ELF-1 (cell line): ENCODE measurements at regions not wholly inside any gene's neighbourhood (a gene's known extent, or its start where the extent isn't known, plus 50 kb on each side); places are given as distances from the start of the nearest gene placed in this dataset.

ENCODE experiments used
- DNase-seq: peaks from one replicate; pipeline ENCODE4 v3.0.0-alpha.2; 2016; ENCODE audit warnings: low read depth, low spot score

GRCh38 chr7:132072873-132073272 is 503.4 kb downstream of the PLXNA4 start:
- no peak for DNase-seq

- DNase-seq, result no peak
Observed at GRCh38 chr7:132072165-132072564, 504.1 kb downstream of the PLXNA4 start.

GRCh38 chr7:132069306-132069705 is 507.0 kb downstream of the PLXNA4 start:
- no peak for DNase-seq

- peak; percentile 35 for DNase-seq
Observed at GRCh38 chr7:132066761-132067171, 509.5 kb downstream of the PLXNA4 start.

GRCh38 chr7:132065989-132066603 is 509.7 kb upstream of the PODXL start:
- no peak for DNase-seq

GRCh38 chr7:132065193-132065988 is 509.0 kb upstream of the PODXL start:
- DNase-seq, result peak; percentile 45

- no peak for DNase-seq
Observed at GRCh38 chr7:132063800-132064199, 507.4 kb upstream of the PODXL start.

- no peak for DNase-seq
Observed at GRCh38 chr7:132061937-132062336, 505.5 kb upstream of the PODXL start.

GRCh38 chr7:132059141-132059540 is 502.7 kb upstream of the PODXL start:
- DNase-seq, result no peak

- no peak for DNase-seq
Observed at GRCh38 chr7:132055336-132056120, 499.1 kb upstream of the PODXL start.

GRCh38 chr7:132053871-132054270 is 497.4 kb upstream of the PODXL start:
- DNase-seq, result no peak

GRCh38 chr7:132051311-132051710 is 494.9 kb upstream of the PODXL start:
- DNase-seq, result no peak

GRCh38 chr7:132049462-132050304 is 493.3 kb upstream of the PODXL start:
- DNase-seq, result peak; percentile 44

GRCh38 chr7:132045481-132045980 is 489.1 kb upstream of the PODXL start:
- DNase-seq, result no peak

- no peak for DNase-seq
Observed at GRCh38 chr7:132045002-132045401, 488.6 kb upstream of the PODXL start.

GRCh38 chr7:132044247-132044646 is 487.8 kb upstream of the PODXL start:
- no peak for DNase-seq

GRCh38 chr7:132041108-132041507 is 484.7 kb upstream of the PODXL start:
- no peak for DNase-seq

GRCh38 chr7:132035517-132036362 is 479.3 kb upstream of the PODXL start:
- no peak for DNase-seq

GRCh38 chr7:132034748-132035416 is 478.5 kb upstream of the PODXL start:
- DNase-seq, result peak; percentile 18

GRCh38 chr7:132030883-132031282 is 474.5 kb upstream of the PODXL start:
- no peak for DNase-seq
